HG03521 (cell line): ENCODE measurements at regions not wholly inside any gene's neighbourhood (a gene's known extent, or its start where the extent isn't known, plus 50 kb on each side); places are given as distances from the start of the nearest gene placed in this dataset.

Experiments used
- ATAC-seq: cut with Tn5 transposase; IDR thresholded peaks from one replicate; pipeline ENCODE4 v1.9.1; 2021; ENCODE audit warnings: mild to moderate bottlenecking, moderate library complexity; ENCODE audit not compliant: unreplicated experiment

GRCh38 chr15:81449836-81450474 lies 75.9 kb upstream of the TMC3 start:
- ATAC-seq = no peak

DNA sequence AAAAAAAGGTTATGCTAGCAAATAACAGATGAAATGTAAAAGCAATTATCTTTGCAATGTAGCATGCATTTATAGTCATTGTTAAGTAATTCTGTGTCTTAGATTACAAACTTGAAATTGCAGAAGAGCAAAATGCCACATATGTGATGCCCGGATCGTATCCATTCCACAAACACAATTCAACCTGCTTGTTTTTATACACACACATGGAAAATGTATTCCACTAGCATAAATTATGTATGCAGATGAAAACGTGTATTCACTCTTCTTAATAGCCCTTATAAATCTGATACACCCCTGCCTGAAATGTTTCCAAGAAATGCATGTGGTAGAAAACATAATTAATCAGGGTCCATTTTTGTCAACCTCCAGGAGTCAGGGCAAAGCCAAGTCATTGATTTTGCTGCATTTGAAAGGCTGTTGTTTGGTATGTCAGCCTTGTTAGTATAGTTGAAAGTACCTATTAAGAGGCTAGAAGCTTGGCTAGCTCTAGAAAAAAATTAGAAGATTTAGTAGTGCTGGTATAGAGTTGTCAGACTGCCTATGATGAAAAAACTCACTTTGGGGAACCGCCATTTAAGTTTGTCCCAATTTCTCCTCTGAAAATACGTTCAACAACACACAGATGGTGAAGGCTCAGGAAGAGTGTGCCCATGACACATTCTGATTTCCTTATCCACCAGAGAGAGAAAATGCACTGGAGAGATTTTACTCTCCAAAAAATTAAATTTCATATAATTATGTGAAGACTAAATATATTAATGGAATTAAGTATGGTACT lies 69.2 kb upstream of the TMC3 start:
- no peak for ATAC-seq

- ATAC-seq = no peak
These were observed 68.4 kb upstream of the TMC3 start for GRCh38 chr15:81442454-81442853.

DNA sequence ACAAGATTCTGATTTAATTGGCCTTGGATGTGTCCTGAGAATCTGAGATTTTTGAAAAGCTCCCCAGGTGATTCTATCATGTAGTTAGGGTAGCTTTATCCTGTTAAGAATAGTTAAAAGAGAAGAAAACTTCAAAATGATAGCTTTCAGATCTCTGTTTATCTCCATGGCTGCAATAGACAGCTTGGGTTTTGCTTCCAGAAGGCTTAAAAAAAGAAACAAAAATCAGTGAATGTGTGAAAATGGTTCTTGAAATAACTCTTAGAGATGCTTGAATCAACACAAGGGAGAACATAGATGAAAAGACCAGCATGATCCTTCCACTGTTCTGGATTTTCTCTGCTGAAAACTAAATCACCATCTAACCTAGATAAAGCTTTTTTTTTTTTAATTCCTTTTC lies 60.8 kb upstream of the TMC3 start:
- no peak for ATAC-seq

GRCh38 chr15:81433462-81433861 lies 59.4 kb upstream of the TMC3 start:
- no peak for ATAC-seq

- no peak for ATAC-seq
These were observed 58.2 kb upstream of the TMC3 start for GRCh38 chr15:81432179-81432578.

DNA sequence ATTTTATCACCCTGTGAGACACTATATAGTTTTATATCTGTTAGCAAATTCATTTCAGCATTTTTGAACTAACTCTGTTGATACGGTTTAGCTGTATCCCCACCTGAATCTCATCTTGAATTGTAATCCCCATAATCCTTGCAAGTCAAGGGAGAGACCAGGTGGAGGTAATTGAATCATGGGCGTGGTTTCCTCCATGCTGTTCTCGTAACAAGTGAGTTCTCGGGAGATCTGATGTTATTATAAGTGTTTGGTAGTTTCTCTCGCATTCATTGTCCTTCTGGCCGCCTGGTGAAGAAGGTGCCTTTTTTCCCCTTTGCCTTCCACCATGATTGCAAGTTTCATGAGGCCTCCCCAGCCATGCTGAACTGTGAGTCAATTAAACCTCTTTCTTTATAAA lies 53.2 kb upstream of the TMC3 start:
- ATAC-seq = no peak

DNA sequence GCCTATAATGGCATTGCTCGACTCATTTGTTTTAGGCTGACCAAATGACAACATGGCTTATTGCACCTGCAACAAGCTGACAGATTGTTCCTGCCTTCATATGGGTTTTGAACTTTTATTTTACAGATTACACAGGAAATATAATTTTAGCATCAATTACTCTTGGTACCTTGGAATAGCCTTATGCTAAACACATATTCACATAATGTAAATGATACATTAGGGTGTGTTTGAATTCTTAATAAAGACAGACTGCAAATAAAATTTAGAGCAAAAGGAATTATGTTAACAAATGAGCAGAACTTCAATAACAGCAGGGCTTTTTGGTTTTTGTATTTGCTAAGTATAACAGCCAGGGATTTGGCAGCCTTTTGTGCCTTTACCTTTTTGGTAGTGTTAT lies 51.9 kb upstream of the TMC3 start:
- ATAC-seq = no peak
